GM19023 (cell line): ENCODE measurements at regions not wholly inside any gene's neighbourhood (a gene's known extent, or its start where the extent isn't known, plus 50 kb on each side); places are given as distances from the start of the nearest gene placed in this dataset.

ENCODE experiments used
- ATAC-seq: cut with Tn5 transposase; IDR thresholded peaks from one replicate; pipeline ENCODE4 v1.9.1; 2021; ENCODE audit warnings: mild to moderate bottlenecking, moderate library complexity; ENCODE audit not compliant: unreplicated experiment

GRCh38 chr1:222047366-222047765 lies 305.5 kb upstream of the DUSP10 start:
- no peak for ATAC-seq

DNA sequence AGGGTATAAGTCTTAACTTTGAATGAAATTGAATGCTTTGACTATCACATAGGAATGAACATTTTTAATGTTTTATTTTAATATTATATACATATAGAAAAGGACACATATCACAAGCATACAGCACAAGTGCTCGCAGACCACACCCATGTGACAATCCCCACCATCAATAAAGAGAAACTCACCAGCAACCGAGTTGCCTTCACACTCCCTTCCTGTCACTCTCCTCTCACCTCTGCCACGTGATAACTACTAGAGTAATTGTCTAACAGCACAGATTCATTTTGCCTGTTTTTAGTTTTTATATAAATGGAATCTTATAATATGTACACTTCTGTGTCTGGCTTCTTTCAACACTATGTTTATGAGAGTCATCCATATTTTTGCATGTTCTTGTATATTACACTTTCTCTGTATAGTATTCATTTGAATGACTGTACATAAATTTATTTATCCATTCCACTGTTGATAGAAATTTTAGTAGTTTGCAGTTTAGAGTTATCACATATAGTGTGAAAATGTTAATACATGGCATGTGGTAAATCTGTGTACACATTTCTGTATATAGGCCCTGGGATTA lies 304.9 kb upstream of the DUSP10 start:
- no peak for ATAC-seq

- ATAC-seq: no peak
Measured at GRCh38 chr1:222045786-222046185, 303.9 kb upstream of the DUSP10 start.

DNA sequence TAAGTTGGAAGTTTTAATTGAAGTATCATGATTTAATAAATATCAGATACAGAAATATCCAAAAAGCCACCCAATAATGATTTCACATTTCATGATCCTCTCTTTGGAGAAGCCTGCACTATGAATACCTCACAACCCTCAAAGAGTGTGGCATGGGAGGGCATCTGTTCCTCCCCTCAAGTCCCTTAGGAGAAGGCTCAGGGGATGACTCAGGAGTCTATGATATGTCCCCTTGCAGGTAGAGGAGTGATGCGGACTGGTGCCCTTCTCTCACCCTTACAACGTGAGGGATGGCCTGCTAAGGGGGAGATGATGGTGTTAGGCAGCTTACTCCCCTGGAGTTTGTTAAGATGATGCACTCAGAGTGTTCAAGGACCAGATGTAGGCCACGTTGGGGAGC lies 303.3 kb upstream of the DUSP10 start:
- ATAC-seq: no peak

DNA sequence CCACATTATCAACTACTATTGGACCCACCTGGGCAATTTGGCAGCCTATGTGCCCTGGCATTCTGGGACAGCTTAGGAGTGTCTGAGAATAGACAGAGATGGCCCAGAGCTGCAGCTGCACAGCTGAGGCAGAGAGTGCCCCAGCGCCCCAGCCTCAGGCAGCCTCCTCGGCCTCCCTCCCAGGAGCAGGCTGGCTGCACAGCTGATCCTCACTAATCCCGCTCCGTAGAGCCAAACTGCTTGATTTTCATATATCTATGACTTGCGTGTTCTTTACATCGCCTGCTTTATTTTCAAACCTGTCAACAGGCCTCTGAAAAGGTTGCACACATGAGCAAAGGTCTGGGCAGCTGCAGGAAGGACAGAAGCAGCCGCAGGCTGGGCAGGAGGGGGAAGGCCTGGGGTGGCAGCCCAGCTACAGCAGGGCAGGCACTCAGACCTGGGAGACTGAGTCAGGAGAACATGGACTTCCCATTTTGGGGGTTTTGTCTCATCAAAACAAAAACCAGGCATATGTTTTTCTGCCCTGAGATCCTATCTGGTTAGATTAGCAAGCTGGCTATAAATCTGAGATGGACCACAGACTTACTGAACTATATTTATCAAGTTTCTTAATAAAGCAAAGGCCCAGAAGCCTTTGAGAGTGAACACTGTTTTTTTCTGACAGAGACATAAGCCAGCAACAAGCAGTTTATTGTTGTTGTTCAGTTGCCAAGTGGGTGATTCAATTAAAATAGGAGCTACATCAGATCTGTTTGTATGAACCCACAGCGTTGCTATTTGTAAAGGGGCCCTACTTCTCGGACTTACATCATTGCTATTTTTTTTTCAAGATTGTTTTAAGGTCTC lies 301.8 kb upstream of the DUSP10 start:
- ATAC-seq: no peak

DNA sequence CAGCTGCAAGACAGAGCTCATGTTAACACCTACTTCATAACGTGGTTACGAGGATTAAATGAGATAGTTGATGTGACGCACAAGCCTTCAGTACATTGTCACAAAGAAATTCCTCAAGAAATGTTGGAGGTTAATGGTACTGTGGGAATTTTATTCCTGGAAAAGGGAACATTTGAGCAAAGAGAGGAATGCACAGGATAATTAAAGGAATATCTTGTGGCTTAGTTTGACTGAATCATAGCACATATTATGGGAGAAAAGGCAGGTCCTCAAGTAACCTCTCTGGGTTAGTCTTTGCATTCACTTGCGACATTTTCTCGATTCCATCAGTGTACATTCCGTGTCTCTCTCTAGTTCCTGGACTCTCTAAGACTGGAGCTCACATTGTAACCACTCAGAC lies 300.2 kb upstream of the DUSP10 start:
- no peak for ATAC-seq

DNA sequence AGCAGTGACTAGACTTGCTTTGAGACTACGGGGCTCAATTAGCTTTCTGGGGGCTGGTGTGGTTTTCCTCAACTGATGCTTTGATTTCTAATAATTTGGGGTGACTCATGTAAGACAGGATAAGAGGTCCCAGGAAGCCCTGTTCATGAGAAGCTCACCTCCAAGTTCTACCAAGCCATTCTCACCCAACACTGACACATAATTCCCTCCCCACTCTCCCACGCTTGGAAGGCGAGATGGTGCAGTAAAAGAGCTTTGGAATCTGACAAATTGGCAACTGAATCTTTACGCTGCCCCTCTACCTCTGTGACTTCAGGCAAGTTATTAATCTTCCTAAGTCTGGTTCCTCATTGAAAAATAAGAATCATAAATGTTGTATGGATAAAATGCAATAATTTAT lies 299.1 kb upstream of the DUSP10 start:
- ATAC-seq: no peak

DNA sequence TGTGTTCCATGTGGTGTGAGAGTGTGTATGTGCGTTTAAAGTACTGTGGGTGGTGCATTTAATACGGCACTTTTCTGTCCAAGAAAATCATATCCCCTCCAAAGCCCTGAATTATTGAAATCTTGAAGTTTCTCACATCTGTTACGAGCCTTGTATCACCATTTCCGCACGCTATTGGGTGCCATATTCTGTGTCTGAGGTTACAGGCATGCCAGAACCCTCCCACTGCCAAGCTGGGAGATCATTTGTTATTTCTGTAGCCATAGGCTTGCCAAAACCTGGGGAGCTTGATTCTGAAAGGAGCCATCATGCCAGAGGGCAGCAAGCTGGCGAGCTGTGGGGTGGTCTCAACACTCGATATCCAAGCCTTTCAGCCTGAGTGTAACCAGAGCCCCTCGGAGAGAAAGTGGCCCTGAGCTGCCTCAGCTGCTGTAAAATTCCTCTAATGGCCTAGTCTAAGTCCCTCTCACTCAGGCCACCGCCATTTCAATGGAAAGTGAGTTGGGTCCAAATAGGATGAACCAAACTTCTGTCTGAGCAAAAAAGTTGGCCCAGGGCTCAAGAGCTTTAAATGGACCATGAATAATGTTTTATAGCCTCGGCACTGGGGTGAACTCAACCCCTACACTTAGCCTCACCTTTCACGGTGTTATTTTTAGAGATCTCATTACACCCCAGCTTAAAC lies 298.4 kb upstream of the DUSP10 start:
- no peak for ATAC-seq

DNA sequence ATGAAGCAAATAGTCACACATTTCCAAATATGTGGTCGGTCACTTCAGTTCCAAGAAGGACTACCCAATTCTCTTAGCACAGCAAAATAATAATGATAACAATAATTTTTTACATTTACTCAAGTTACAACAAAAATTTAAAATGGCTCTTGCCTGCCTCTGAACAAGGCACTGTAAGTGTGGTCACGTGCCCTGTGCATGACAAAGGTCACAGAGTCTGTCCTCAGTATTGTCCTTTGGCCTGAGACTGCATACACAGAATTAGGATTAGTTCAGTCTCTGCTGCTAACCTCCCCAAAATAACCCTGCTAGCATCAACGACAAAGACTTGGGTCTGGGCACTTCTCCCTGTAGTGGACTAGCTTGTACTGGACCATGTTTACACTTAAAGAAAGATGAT lies 297.1 kb upstream of the DUSP10 start:
- ATAC-seq: no peak

GRCh38 chr1:222037720-222038119 lies 295.8 kb upstream of the DUSP10 start:
- no peak for ATAC-seq

DNA sequence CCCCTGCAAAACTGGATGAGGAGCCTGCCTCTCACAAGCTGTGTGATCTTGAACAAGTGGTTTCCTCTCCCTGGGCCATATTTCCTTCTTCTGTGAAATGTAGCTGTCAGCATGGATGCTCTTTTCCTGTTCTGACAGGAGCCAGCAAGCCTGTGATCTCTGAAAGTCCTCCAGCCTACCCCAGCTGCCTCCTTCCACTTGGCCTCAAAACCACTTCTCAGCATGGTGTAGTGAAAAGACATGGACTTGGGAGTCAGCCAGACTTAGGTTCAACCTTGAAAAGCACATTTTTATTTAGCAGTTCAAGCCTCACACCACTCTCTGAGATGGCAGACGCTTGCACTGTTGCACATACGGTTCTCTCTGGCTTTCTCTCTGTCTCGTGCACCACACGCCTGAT lies 292.9 kb upstream of the DUSP10 start:
- ATAC-seq: no peak

GRCh38 chr1:222033450-222033849 lies 291.6 kb upstream of the DUSP10 start:
- ATAC-seq: no peak

DNA sequence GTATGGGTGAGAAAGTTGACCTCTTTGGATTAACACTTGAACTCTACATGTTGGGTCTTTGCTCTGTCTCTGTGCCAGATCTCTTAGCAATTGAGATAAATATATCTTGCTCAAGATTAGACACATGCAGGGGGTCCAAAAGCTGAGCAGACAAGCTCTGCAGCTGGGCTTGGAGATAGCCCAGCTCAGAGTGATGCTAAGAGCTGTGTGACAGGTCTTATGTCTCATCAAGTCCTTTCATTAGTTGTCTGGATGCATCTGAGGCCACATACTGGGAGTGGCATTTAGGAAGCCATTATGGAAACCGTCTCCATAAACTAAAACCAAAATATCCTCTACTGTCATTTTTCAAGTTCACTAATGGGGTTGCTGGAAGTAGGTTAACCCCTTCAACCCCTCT lies 289.4 kb upstream of the DUSP10 start:
- no peak for ATAC-seq

- ATAC-seq: no peak
Measured at GRCh38 chr1:222028676-222029075, 286.8 kb upstream of the DUSP10 start.

- ATAC-seq: no peak
Measured at GRCh38 chr1:222028116-222028515, 286.2 kb upstream of the DUSP10 start.

DNA sequence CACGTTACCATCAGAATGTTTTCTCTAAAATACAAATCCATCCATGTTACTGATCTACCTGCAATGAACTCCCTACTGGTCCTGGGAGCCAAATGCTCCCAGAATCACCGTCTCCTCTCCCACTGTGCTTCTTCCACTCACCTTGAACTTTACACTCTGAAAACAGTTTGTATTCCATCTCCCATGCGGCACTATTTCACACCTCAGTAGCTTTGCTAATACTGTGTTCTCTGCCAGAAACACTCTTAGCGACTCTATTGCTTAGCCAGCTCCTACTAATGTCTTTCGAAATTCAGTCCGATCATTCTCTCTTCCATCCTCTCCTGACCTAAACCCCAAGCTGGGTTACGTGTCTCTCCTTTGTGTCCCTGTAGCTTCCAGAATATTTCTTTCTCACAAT lies 284.4 kb upstream of the DUSP10 start:
- no peak for ATAC-seq

GRCh38 chr1:222023025-222023424 lies 281.1 kb upstream of the DUSP10 start:
- ATAC-seq: no peak

GRCh38 chr1:222021129-222021528 lies 279.2 kb upstream of the DUSP10 start:
- ATAC-seq: no peak

DNA sequence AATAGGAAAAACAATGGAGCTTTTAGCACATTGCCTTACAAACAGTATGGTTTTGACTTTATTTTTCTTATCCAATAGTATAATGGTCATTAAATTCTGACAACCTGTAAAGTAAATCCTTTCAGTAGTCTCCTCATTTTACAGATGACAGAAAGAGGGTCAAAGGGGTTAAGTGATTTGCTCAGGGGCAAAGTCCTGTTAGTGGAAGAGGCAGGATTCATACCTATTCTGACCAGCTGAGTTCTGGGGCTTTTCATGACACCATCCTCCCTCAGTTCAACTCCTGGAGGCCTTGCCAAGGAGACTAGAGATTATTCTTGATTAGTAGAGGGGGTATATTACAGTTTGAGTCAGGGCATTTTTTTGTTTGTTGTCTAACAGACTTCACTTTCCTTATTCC lies 278.7 kb upstream of the DUSP10 start:
- no peak for ATAC-seq

- no peak for ATAC-seq
Measured at GRCh38 chr1:222019029-222019428, 277.1 kb upstream of the DUSP10 start.

DNA sequence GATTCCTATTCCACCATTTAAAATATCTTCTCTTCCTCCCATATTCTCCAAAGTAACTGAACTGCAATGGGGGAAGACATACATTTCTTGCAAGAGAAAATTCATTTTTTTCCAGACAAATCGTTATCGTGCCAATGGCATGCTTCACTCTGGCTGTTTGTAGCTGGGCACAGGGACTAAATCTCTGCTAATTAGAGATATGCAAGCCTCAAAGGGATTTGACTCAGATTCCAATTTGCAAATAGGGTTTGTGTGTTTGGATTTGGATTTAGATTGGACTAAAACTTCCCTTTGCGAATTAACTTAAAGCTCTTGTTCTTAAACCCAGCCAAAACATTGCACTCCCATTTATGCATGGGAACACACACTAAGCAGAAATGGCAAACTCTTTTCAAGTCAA lies 276.2 kb upstream of the DUSP10 start:
- ATAC-seq: no peak

GRCh38 chr1:222015686-222016085 lies 273.8 kb upstream of the DUSP10 start:
- ATAC-seq: no peak
